HG02970 (cell line): ENCODE measurements at regions not wholly inside any gene's neighbourhood (a gene's known extent, or its start where the extent isn't known, plus 50 kb on each side); places are given as distances from the start of the nearest gene placed in this dataset.
"Not testable (repeated sequence)": the region's sequence is repeated elsewhere in the genome, so short reads cannot be mapped to it uniquely, and the experiment has no call there.

Source experiments
- ATAC-seq: cut with Tn5 transposase; IDR thresholded peaks from one replicate; pipeline ENCODE4 v1.9.1; 2021; ENCODE audit warnings: mild to moderate bottlenecking, moderate library complexity, moderate number of reproducible peaks; ENCODE audit not compliant: unreplicated experiment, low FRiP score

GRCh38 chr4:114085611-114086345, 106.3 kb upstream of the ARSJ start:
- ATAC-seq, result no peak

- no peak for ATAC-seq
Measured at GRCh38 chr4:114087596-114088230, 108.3 kb upstream of the ARSJ start.

GRCh38 chr4:114088481-114088880, 109.0 kb upstream of the ARSJ start:
- ATAC-seq, result no peak

DNA sequence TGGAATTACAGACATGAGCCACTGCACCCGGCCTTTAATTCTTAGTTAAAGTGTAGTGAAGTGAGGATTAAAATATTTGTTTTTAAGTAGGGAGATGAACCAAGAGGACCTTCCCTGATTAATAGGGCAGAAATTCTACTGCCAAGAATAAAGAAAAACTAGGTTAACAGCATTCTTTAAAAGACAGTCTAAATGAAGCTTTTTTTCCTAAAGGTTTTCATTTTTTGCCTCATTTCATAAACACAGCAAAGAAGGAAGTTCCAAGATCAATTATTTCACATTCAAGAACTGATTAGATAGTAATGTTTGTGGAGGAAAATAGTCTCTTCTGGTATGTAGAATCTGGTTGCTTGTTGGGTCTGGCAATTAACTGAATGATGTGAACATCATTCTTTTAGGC, 112.1 kb upstream of the ARSJ start:
- no peak for ATAC-seq

- no peak for ATAC-seq
Measured at GRCh38 chr4:114093221-114093715, 113.8 kb upstream of the ARSJ start.

DNA sequence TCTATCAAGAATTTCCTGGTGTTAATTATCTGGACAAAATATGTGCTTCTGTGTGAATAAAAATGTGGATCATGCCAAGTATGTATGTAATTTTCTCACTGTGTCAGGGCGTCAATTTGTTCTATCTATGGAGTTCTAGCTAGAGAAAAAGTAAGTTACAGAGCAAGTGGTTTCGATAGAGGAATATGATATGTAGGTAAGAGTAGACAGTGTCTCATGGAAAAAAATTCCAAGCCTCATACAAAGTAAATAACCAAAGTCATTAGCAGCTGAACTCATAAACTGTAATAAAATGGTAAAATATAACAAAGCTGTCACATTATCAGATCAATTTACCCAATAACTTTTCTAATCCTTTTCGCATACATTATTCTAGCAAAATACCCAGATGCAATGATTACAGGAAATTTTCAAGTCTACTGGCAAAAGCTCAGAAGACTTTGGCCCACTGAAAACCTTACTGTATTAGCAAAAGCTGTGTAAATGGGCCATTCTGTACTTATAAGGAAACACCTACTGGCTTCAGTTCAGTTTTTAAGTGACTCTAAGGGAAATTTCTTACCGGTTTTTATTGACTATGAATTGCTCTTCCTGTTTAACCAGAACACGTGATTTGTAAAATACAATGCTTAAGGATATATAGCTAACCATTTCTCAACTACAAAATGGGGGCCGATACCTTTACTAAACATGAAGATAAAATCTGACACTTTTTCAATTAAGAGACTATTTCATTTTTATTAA, 121.0 kb upstream of the ARSJ start:
- ATAC-seq, result no peak

DNA sequence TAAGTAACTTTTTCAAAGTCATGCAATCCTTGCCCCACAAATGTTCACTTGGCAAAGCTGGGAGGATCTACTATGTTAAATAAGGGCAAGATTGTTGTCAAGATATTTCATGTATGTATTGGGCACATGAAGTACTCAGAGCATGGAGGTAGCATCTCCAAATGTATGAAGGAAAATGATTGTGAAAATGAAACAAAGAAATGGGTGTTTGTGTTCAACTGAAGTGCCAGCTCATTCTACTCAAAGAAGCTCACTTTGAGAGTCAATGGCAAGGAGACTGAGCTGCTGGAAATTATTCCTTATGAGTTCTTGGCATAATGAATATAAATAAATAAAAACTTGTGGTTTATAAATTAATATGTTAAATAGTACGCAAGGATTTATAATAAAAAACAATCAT, 124.5 kb upstream of the ARSJ start:
- ATAC-seq, result no peak

GRCh38 chr4:114108869-114109268, 129.4 kb upstream of the ARSJ start:
- no peak for ATAC-seq

GRCh38 chr4:114109776-114110175, 130.3 kb upstream of the ARSJ start:
- no peak for ATAC-seq

DNA sequence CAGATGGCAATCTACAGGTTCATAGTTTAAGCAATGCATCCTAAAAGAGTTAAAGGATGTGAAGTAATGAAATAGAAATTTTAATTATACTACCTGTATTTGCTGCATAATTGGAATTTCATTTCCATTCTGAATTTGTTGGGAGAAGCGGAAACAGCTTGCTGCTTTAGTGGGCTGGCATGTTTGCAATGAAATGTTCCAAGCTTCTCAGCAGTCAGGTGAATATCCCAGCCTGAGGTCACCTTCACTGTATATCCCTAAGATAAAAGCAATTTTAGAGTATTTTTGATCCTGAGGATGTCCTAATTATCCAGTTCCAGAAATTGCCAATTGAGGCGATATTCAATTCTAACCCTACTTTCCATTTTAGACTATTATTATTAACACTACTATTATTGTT, 136.1 kb upstream of the ARSJ start:
- ATAC-seq, result no peak

DNA sequence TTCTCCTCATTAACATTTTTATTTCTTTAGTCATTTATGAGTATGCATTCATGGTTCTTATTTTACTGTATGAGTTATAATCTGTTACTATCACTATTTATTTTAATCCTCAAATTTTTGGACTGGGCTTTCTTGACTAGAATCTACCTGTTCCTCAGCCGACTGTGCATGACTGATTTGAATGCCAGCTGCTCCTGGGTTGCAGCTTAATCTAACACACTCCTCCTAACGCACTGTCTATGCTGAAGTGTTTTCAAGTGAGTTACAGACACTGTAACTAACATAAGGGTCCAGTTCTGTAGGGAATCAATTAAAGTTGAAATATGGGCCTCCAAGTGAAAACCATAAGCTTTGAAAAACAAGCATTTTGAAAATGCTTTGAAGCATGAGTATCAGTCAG, 137.4 kb upstream of the ARSJ start:
- ATAC-seq, result no peak

DNA sequence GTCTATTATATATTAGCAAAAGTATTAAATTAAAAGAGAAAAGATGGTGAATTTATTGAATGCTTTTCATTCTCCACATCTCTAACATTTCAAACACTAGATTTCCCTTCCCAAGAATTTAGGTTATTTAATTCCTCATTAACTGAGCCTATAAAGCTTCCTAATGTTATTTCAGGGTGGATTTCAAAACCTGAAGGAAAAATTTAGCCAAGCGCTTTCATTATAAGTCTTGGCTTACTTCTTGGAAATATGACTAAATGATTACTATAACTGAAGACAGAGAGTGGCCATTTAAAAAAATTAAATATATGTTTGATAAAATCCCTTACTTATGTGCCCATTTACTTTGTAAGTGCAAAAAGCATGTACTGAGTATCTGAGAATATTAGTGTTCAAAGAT, 141.8 kb upstream of the ARSJ start:
- ATAC-seq, result no peak

GRCh38 chr4:114132199-114132598, 152.8 kb upstream of the ARSJ start:
- no peak for ATAC-seq

GRCh38 chr4:114132830-114133229, 153.4 kb upstream of the ARSJ start:
- ATAC-seq, result no peak

DNA sequence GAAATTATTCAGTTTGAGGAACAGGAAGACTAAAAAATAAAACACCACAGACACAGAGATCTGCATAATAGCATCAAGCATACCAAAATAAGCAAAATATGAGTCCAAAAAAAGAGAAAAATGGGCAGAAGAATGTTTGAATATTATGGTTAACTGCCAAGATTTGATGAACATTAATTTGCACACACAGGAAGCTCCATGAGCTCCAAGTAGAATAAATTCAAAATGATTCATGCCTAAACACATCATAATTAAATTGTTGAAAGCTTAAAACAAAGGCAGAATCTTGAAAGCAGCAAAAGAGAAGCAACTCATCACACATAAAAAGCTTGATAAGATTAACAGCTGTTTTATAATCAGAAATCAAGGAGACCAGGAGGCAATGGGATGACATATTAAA, 156.6 kb upstream of the ARSJ start:
- no peak for ATAC-seq

GRCh38 chr4:114137984-114138383, 158.5 kb upstream of the ARSJ start:
- ATAC-seq, result no peak

- ATAC-seq, result no peak
Measured at GRCh38 chr4:114146947-114147618, 167.6 kb upstream of the ARSJ start.

DNA sequence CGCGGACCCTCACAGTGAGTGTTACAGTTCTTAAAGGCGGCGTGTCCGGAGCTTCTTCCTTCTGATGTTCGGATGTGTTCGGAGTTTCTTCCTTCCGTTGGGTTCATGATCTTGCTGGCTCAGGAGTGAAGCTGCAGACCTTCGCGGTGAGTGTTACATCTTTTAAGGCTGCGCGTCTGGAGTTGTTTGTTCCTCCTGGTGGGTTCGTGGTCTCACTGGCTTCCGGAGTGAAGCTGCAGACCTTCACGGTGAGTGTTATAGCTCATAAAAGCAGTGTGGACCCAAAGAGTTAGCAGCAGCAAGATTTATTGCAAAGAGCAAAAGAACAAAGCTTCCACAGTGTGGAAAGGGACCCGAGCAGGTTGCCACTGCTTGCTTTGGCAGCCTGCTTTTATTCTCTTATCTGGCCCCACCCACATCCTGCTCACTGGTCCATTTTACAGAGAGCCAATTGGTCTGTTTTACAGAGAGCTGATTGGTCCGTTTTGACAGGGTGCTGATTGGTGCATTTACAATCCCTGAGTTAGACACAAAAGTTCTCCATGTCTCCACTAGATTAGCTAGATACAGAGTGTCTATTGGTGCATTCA, 168.3 kb upstream of the ARSJ start:
- not testable (repeated sequence) for ATAC-seq

DNA sequence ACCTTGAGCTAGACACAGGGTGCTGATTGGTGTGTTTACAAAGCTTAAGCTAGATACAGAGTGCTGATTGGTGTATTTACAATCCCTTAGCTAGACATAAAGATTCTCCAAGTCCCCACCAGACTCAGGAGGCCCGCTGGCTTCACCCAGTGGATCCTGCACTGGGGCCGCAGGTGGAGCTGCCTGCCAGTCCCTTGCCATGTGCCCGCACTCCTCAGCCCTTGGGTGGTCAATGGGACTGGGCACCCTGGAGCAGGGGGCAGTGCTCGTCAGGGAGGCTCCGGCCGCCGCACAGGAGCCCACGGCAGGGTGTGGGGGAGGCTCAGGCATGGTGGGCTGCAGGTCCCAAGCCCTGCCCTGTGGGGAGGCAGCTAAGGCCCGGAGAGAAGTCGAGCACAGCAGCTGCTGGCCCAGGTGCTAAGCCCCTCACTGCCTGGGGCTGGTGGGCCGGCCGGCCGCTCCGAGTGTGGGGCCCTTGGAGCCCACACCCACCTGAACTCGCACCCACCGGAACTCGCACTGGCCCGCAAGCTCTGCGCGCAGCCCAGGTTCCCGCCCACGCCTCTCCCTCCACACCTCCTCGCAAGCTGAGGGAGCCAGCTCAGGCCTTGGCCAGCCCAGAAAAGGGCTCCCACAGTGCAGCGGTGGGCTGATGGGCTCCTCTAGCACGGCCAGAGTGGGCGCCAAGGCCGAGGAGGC, 169.1 kb upstream of the ARSJ start:
- ATAC-seq, result not testable (repeated sequence)

DNA sequence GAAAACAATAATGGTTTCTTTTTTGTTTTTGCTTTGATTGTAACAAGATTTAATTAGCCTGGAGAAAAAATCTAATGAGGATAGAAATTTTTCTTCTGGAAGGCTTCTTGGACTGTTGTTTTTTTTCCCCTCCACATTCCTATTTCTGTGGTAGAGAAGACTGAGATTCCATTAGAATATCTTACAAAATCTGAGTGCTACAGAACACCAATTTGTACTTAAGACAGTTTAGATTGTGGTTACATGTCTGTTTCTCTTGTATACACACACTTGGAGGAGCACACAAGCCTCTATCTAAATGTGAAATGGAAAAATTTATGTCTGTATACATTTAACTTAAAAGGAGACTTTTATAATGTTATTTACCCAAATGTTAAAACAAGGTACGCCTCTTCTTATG, 176.9 kb upstream of the ARSJ start:
- no peak for ATAC-seq
